Smooth muscle cell (in vitro differentiated cells): ENCODE measurements at regions not wholly inside any gene's neighbourhood (a gene's known extent, or its start where the extent isn't known, plus 50 kb on each side); places are given as distances from the start of the nearest gene placed in this dataset.
"Not testable (repeated sequence)": the region's sequence is repeated elsewhere in the genome, so short reads cannot be mapped to it uniquely, and the experiment has no call there.

Experiments
- DNase-seq: peaks from one replicate; lab custom pipeline; 2025; ENCODE audit not compliant: unreplicated experiment; lab: John Stamatoyannopoulos, UW
- H2AFZ ChIP-seq: fragments of 200-600 bp; sonication (generic); 2 replicates; pipeline ENCODE4 v1.6.0; 2016; ENCODE audit warnings: antibody characterized with exemption, low read depth, mild to moderate bottlenecking
- H3F3A ChIP-seq: fragments of 200-600 bp; sonication (generic); 2 replicates; pipeline ENCODE4 v1.6.0; 2017; ENCODE audit warnings: antibody characterized with exemption, low read depth
- H3K27ac ChIP-seq: fragments of 200-600 bp; sonication (generic); 2 replicates; pipeline ENCODE4 v1.5.1; 2016; ENCODE audit warnings: low read depth, mild to moderate bottlenecking
- H3K27me3 ChIP-seq: fragments of 200-600 bp; sonication (generic); 2 replicates; pipeline ENCODE4 v1.6.1; 2016; ENCODE audit warnings: low read depth, mild to moderate bottlenecking
- H3K36me3 ChIP-seq: fragments of 200-600 bp; sonication (generic); 2 replicates; pipeline ENCODE4 v1.5.1; 2016; ENCODE audit warnings: low read depth
- H3K4me1 ChIP-seq: fragments of 200-600 bp; sonication (generic); 2 replicates; pipeline ENCODE4 v1.5.1; 2016; ENCODE audit warnings: low read depth
- H3K4me2 ChIP-seq: fragments of 200-600 bp; sonication (generic); 2 replicates; pipeline ENCODE4 v1.6.0; 2016; ENCODE audit warnings: mild to moderate bottlenecking
- H3K4me3 ChIP-seq: fragments of 200-600 bp; sonication (generic); 2 replicates; pipeline ENCODE4 v1.5.1; 2016; ENCODE audit warnings: mild to moderate bottlenecking
- H3K79me2 ChIP-seq: fragments of 200-600 bp; sonication (generic); 2 replicates; pipeline ENCODE4 v1.6.0; 2016; ENCODE audit warnings: low read depth, mild to moderate bottlenecking
- H3K9ac ChIP-seq: fragments of 200-600 bp; sonication (generic); 2 replicates; pipeline ENCODE4 v1.6.0; 2016; ENCODE audit warnings: low read depth
- H3K9me3 ChIP-seq: fragments of 200-600 bp; sonication (generic); replicated peaks from 2 replicates; pipeline ENCODE4 v1.5.1; 2016; ENCODE audit warnings: low read depth
- H4K20me1 ChIP-seq: fragments of 200-600 bp; sonication (generic); 2 replicates; pipeline ENCODE4 v1.6.0; 2016; ENCODE audit warnings: low read depth
- WGBS: methylation state at CpG from one replicate; pipeline ENCODE4 v1.1.7; 2016; ENCODE audit warnings: low lambda C conversion rate; 5-methylcytosine and 5-hydroxymethylcytosine counted together

DNA sequence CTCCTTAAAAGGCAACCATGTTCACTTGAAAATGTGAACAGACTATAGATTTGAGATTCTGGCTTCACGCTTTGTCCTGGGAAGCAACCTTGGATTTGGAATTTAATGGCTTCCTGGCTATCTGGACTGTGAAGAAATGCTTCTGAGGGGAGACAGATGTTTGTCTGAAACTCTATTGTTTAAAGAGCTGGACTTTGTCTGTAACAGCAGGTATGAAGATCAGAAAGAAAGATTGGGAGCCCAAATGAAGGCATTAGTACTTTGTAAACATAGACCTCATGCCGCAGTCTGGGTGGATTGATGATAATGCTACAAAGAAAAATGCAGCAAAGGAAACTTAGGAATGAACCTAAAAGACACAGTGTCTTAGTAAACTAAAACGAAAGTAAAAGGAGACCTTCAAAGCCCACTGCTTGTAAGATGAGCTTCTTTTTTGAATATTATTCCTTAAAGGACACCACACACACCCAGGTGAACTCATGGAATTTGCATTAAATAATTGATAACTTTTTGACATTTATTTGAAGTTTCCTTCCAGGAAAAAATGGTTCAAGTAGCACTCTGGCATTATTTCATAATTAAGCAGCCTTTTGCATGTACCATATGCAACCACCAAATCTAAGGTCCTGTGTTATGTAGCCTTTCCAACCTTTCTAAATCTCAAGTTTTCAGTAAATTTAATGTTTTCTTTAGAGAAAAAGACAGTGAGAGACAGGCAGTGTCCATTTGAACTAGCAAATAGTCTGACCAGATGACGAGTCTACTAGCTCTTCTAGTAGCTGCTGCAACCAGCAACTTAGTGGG lies 119.9 kb downstream of the SPDYE17 start:
- H3K9me3 ChIP-seq, DNase-seq, H3K36me3 ChIP-seq, H3K79me2 ChIP-seq, H3K27me3 ChIP-seq, H4K20me1 ChIP-seq, H3F3A ChIP-seq, H3K27ac ChIP-seq, H3K9ac ChIP-seq: not testable (repeated sequence)
- Histone ChIP-seq H3K4me2 (peak overlapping the region; percentile 74), H3K4me3 (peak overlapping the region; percentile 36), H3K4me1 (peaks cover 19% of the 10 kb centered on the region), H2AFZ (peak overlapping the region; percentile 89)
- WGBS = 37% methylated on average over 4 of the region's 4 CpGs

DNA sequence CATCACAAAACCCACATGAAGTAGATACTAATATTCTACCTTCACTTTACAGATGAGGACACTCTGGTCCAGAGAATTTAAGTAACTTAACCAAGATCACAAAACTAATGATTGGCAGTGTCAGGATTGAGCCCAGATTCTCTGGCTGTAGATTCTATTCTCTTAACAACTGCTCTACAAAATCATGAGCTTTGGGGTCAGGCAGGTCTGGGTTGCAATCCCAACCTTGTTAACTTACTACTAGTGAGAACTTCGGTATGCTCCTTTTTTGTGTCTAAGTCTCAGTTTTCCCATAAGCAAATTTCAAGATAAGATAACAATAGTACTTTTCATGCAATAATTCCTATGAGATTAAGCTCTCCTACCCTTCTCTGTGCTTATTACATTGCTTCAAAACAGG lies 127.5 kb downstream of the SPDYE17 start:
- not testable (repeated sequence) for H3K9ac ChIP-seq, H3K9me3 ChIP-seq, H3K4me2 ChIP-seq, H3K79me2 ChIP-seq, H2AFZ ChIP-seq, H3K4me1 ChIP-seq, H3K27ac ChIP-seq, H3K36me3 ChIP-seq, H4K20me1 ChIP-seq, H3F3A ChIP-seq, H3K27me3 ChIP-seq, DNase-seq, H3K4me3 ChIP-seq
- WGBS = no CpG with 5 or more reads among the region's 1 CpG

DNA sequence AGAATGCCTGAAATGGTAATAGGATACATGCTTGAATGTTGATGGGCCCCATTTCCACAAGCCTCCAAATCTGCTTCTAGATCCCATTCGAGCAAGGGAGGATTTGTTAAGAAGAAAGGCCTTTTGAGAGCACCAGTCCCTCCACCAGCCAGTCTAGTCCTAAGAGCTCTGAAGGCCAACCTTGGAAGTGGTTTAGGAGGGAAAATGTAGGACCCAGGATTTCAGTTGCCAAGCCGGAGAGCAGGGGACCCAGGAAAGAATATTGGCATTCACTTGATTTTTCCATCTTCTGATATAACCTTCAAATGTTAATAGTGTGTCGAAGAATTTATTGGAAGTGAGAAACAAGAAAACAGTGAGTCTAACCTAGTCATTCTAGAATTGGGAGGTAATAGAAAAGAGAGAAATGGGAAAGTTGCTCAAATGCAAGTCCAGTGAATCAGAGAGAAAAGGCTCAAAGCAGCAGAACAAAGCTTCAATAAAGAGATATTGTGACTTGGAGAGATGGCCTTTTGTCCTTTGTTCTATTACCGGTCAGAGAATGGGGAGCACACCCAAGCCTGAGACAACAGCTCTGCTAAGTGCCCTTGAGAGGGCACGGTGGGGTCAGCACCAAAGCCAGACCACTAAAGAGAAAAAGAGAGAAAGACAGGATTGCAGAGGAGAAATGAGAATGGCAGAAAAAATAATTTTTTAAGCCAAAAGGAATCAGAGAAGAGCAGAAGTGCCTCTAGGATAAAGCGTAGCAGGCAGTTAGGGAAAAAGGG lies 130.0 kb downstream of the SPDYE17 start:
- H4K20me1 ChIP-seq, DNase-seq, H3K4me2 ChIP-seq, H3K9me3 ChIP-seq, H3K27ac ChIP-seq, H3K27me3 ChIP-seq, H3F3A ChIP-seq, H3K9ac ChIP-seq, H3K36me3 ChIP-seq, H2AFZ ChIP-seq, H3K4me1 ChIP-seq, H3K4me3 ChIP-seq, H3K79me2 ChIP-seq: not testable (repeated sequence)
- WGBS = 91% methylated on average over 6 of the region's 6 CpGs

GRCh38 chr7:76898807-76899206 lies 133.4 kb downstream of the SPDYE17 start:
- H4K20me1 ChIP-seq, H3K36me3 ChIP-seq, H3K4me2 ChIP-seq, DNase-seq, H3K4me3 ChIP-seq, H3K4me1 ChIP-seq, H2AFZ ChIP-seq, H3K79me2 ChIP-seq, H3K9me3 ChIP-seq, H3F3A ChIP-seq, H3K9ac ChIP-seq, H3K27me3 ChIP-seq, H3K27ac ChIP-seq: not testable (repeated sequence)
- WGBS = 94% methylated on average over 5 of the region's 5 CpGs

DNA sequence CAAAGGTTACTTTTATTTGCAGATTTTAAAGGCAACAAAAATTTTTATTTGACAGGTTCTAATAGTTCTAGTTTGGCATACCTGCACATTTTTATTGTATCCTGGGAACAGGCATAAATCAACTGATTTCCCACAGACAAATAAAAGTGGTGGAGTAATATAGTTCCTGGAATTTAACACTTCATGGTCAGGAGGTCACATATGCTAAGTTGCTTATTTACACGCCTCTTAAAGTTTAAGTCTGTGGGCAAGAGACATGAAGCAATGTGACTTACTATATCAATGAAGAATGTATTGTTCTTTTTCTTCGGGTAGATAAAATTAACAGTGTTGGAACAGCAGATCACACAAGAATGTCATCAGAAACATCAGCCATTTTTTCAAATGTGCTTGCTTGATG lies 135.2 kb downstream of the SPDYE17 start:
- WGBS = 68% methylated on average over 2 of the region's 2 CpGs

DNA sequence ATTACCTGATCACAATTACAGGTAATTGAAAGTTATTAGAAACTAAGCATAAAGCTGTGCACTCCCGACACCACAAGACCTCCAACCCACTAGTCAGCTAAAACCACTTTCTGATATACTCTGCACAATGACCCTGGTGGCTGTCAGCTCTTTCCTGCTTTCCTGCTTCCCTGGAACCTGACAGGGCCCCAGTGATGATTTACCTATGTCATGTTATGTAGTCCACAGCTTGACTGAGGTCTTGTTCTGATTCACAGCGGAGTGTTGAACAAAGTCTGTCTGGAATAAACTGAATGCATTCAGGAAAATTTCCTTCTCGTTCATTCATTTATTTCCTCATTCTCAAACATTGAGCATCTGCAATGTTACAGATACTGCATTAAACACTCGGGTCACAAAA lies 136.5 kb downstream of the SPDYE17 start:
- H3K4me1 ChIP-seq, H3K9ac ChIP-seq, H2AFZ ChIP-seq, DNase-seq, H3K27me3 ChIP-seq, H3K4me2 ChIP-seq, H3K4me3 ChIP-seq, H3K9me3 ChIP-seq, H3K27ac ChIP-seq, H3F3A ChIP-seq, H3K36me3 ChIP-seq, H3K79me2 ChIP-seq, H4K20me1 ChIP-seq: not testable (repeated sequence)
- WGBS = 83% methylated on average over 4 of the region's 4 CpGs

More for the DNA sequence above, 135.2 kb downstream of the SPDYE17 start:
- H3K36me3 ChIP-seq, H3K9ac ChIP-seq, H3K27me3 ChIP-seq, H3K4me1 ChIP-seq, H3K9me3 ChIP-seq, H2AFZ ChIP-seq, H3K27ac ChIP-seq, H3K4me3 ChIP-seq, DNase-seq, H3K4me2 ChIP-seq, H4K20me1 ChIP-seq, H3F3A ChIP-seq, H3K79me2 ChIP-seq: not testable (repeated sequence)

- H3K9me3 ChIP-seq, H3K27ac ChIP-seq, H3K4me3 ChIP-seq, H3K36me3 ChIP-seq, H3K9ac ChIP-seq, H3K4me1 ChIP-seq, H3K4me2 ChIP-seq, H3K27me3 ChIP-seq, H4K20me1 ChIP-seq, H3K79me2 ChIP-seq, H2AFZ ChIP-seq, H3F3A ChIP-seq, DNase-seq: not testable (repeated sequence)
- WGBS = 88% methylated on average over 1 of the region's 1 CpG
These were observed 140.4 kb downstream of the SPDYE17 start for GRCh38 chr7:76891771-76892170.

DNA sequence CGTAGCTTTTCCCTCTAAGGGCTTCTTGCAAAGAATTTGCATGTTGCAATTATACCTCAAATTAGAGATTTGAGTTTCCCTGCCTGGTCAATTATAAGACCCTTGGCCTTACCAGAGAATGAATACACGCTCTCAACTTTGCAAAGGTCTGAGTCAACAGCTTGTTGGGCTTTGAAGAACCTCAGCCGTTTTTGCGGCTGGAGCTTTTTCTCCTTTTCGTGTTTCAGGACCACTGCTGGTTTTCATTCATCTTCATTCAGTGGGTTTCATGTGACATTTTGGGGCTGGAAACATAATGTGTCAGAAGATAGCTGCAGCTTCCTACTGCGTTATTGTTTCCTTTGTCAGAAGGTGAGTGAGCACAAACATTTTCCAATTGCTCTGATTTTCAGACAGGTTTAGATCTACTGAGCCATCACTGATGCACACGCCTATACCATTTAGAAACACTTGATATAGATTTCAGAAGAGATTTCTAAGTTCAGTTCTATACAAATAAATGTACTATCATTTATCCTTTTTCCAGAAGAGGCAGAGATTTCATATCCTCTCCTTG lies 152.3 kb downstream of the SPDYE17 start:
- not testable (repeated sequence) for H2AFZ ChIP-seq, H3K79me2 ChIP-seq, H3K4me1 ChIP-seq, H3K4me3 ChIP-seq, H3K9me3 ChIP-seq, H3F3A ChIP-seq, DNase-seq, H3K4me2 ChIP-seq, H4K20me1 ChIP-seq, H3K9ac ChIP-seq, H3K27me3 ChIP-seq, H3K27ac ChIP-seq, H3K36me3 ChIP-seq
- 88% methylated on average over 7 of the region's 7 CpGs for WGBS
